Spinal cord (tissue), 9 donors: ENCODE measurements at regions not wholly inside any gene's neighbourhood (a gene's known extent, or its start where the extent isn't known, plus 50 kb on each side); places are given as distances from the start of the nearest gene placed in this dataset.

ENCODE experiments used
- DNase-seq, 6 donors: peaks; one replicate each; pipeline versions ENCODE4 v3.0.0 to v3.0.0-alpha.2; 2013 to 2015; ENCODE audit warnings: low spot score in 6 of 6, low read depth in 4 of 6
- H3K27ac ChIP-seq: one replicate; pipeline ENCODE4 v1.5.1; 2013; ENCODE audit warnings: low read depth, low read length, control low read depth
- H3K27me3 ChIP-seq: one replicate; pipeline ENCODE4 v1.6.1; 2013; ENCODE audit warnings: low read length; ENCODE audit not compliant: control insufficient read depth, insufficient read depth
- H3K36me3 ChIP-seq: one replicate; pipeline ENCODE4 v1.6.1; 2013; ENCODE audit warnings: low read length; ENCODE audit not compliant: control insufficient read depth, insufficient read depth
- H3K4me1 ChIP-seq: one replicate; pipeline ENCODE4 v1.6.1; 2013; ENCODE audit warnings: low read length; ENCODE audit not compliant: control insufficient read depth, insufficient read depth
- H3K4me3 ChIP-seq: one replicate; pipeline ENCODE4 v1.5.1; 2013; ENCODE audit warnings: low read depth, low read length, control low read depth
- H3K9me3 ChIP-seq: one replicate; pipeline ENCODE4 v1.6.1; 2013; ENCODE audit warnings: low read length; ENCODE audit not compliant: control insufficient read depth, insufficient read depth
- WGBS: methylation state at CpG from one replicate; pipeline ENCODE4 v1.1.5; 2013; ENCODE audit warnings: missing lambda C conversion rate; ENCODE audit not compliant: insufficient coverage; 5-methylcytosine and 5-hydroxymethylcytosine counted together
- donor health status: healthy.

DNA sequence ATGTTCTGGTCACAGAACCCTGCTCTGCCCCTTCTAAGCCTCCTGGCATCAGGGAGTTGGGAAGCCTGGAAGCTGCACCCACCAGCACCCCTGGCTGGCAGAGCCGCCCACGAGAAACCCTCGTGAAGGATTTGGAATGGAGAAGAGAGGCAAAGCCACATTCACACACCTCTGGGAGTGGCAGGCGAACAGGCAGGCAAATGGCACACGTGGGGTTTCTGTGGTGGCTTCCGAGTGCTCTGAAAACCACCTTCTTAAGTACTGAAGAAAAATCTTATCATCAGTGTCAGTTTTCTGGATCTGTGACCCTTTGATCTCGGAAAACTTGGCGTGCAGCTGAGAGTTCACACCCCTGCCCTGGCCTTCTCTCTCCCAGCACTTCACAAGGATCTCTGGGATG lies 442.2 kb upstream of the FRG1 start:
- Histone ChIP-seq H3K4me3 (no peak overlapping the region), H3K27ac (no peak overlapping the region), H3K36me3 (no peaks in the 10 kb centered on the region), H3K27me3 (no peaks in the 10 kb centered on the region), H3K9me3 (no peaks in the 10 kb centered on the region), H3K4me1 (no peaks in the 10 kb centered on the region)
- 94% methylated on average over 6 of the region's 8 CpGs for WGBS
- DNase-seq: no peak

DNA sequence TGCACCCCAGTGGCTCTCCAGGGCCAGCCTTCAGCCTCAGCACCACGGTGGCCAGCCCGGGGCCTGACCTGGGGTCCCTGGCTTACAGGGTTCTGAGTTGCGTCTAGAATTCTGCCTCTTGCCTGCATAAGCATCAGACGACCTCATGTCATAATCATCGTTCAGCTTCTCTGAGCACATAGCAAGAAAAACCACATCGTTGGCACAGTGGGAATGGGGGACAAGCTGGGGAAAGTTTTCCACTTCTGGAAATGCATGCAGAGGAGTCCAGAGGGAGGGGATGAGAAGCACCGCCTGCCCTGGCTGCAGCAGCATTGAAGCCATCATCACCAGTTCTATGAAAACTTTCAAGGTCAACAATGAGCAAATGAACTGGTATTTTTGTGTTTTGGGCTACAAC lies 441.0 kb upstream of the FRG1 start:
- Histone ChIP-seq H3K9me3 (no peaks in the 10 kb centered on the region), H3K36me3 (no peaks in the 10 kb centered on the region), H3K4me1 (no peaks in the 10 kb centered on the region), H3K27ac (no peak overlapping the region), H3K27me3 (no peaks in the 10 kb centered on the region), H3K4me3 (no peak overlapping the region)
- no peak for DNase-seq
- WGBS: 83% methylated on average over 4 of the region's 7 CpGs

DNA sequence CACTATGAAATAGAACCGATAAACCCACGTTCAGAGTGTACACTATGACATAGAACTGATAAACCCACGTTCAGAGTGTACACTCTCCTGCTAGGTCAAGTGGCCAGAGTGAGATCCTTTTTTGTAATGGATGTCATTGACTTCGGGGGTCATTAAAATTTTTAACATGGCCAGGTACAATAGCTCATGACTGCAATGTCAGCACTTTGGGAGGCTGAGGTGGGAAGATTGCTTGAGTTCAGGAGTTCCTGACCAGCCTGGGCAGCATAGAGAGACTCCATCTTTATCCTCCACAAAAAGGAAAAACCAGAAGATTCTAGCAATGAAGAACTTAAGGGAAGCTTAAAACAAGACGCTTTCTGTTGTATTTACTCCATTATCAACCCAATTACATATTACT lies 439.7 kb upstream of the FRG1 start:
- Histone ChIP-seq H3K27ac (no peak overlapping the region), H3K9me3 (no peaks in the 10 kb centered on the region), H3K36me3 (no peaks in the 10 kb centered on the region), H3K4me1 (no peaks in the 10 kb centered on the region), H3K27me3 (no peaks in the 10 kb centered on the region), H3K4me3 (no peak overlapping the region)
- DNase-seq: no peak
- 93% methylated on average over 4 of the region's 5 CpGs for WGBS

GRCh38 chr4:189502841-189503435 lies 437.7 kb upstream of the FRG1 start:
- Histone ChIP-seq H3K27me3 (no peaks in the 10 kb centered on the region), H3K36me3 (no peaks in the 10 kb centered on the region), H3K9me3 (no peaks in the 10 kb centered on the region), H3K27ac (no peak overlapping the region), H3K4me3 (no peak overlapping the region), H3K4me1 (no peaks in the 10 kb centered on the region)
- WGBS: 28% methylated on average over 5 of the region's 12 CpGs
- peak in 4 of 6 donors; percentile 6 to 95 (median 37) for DNase-seq

- H3K36me3 ChIP-seq: no peaks in the 10 kb centered on the region
- no peaks in the 10 kb centered on the region for H3K4me1 ChIP-seq
- H3K9me3 ChIP-seq: no peaks in the 10 kb centered on the region
- no peak overlapping the region for H3K27ac ChIP-seq
- DNase-seq: no peak
- 73% methylated on average over 1 of the region's 2 CpGs for WGBS
- no peaks in the 10 kb centered on the region for H3K27me3 ChIP-seq
- no peak overlapping the region for H3K4me3 ChIP-seq
Measured at GRCh38 chr4:189504220-189504619, 436.5 kb upstream of the FRG1 start.

GRCh38 chr4:189505380-189505779 lies 435.3 kb upstream of the FRG1 start:
- no peak overlapping the region for H3K4me3 ChIP-seq
- H3K27me3 ChIP-seq: no peaks in the 10 kb centered on the region
- H3K9me3 ChIP-seq: no peaks in the 10 kb centered on the region
- no peaks in the 10 kb centered on the region for H3K4me1 ChIP-seq
- no peaks in the 10 kb centered on the region for H3K36me3 ChIP-seq
- DNase-seq: no peak
- H3K27ac ChIP-seq: no peak overlapping the region
- WGBS: 96% methylated on average over 3 of the region's 3 CpGs

- Histone ChIP-seq H3K27ac (no peak overlapping the region), H3K4me3 (no peak overlapping the region), H3K9me3 (no peaks in the 10 kb centered on the region), H3K27me3 (no peaks in the 10 kb centered on the region), H3K36me3 (no peaks in the 10 kb centered on the region), H3K4me1 (no peaks in the 10 kb centered on the region)
- no peak for DNase-seq
- WGBS: 76% methylated on average over 7 of the region's 10 CpGs
Measured at GRCh38 chr4:189506080-189506479, 434.6 kb upstream of the FRG1 start.

GRCh38 chr4:189507060-189507459 lies 433.6 kb upstream of the FRG1 start:
- DNase-seq: no peak
- Histone ChIP-seq H3K27me3 (no peaks in the 10 kb centered on the region), H3K27ac (no peak overlapping the region), H3K36me3 (no peaks in the 10 kb centered on the region), H3K4me1 (no peaks in the 10 kb centered on the region), H3K9me3 (no peaks in the 10 kb centered on the region), H3K4me3 (no peak overlapping the region)
- 91% methylated on average over 1 of the region's 2 CpGs for WGBS

- no peaks in the 10 kb centered on the region for H3K9me3 ChIP-seq
- no peak overlapping the region for H3K27ac ChIP-seq
- no peaks in the 10 kb centered on the region for H3K27me3 ChIP-seq
- DNase-seq: no peak
- no CpG with 5 or more reads among the region's 1 CpG for WGBS
- H3K4me3 ChIP-seq: no peak overlapping the region
- H3K36me3 ChIP-seq: no peaks in the 10 kb centered on the region
- no peaks in the 10 kb centered on the region for H3K4me1 ChIP-seq
Measured at GRCh38 chr4:189510601-189511000, 430.1 kb upstream of the FRG1 start.

GRCh38 chr4:189511581-189511980 lies 429.1 kb upstream of the FRG1 start:
- no peaks in the 10 kb centered on the region for H3K9me3 ChIP-seq
- WGBS: 93% methylated on average over 10 of the region's 10 CpGs
- no peak overlapping the region for H3K4me3 ChIP-seq
- no peaks in the 10 kb centered on the region for H3K27me3 ChIP-seq
- no peaks in the 10 kb centered on the region for H3K36me3 ChIP-seq
- H3K27ac ChIP-seq: no peak overlapping the region
- no peak for DNase-seq
- H3K4me1 ChIP-seq: no peaks in the 10 kb centered on the region
